ENCODE measurements at regions not wholly inside any gene's neighbourhood (a gene's known extent, or its start where the extent isn't known, plus 50 kb on each side); places are given as distances from the start of the nearest gene placed in this dataset.

DNA sequence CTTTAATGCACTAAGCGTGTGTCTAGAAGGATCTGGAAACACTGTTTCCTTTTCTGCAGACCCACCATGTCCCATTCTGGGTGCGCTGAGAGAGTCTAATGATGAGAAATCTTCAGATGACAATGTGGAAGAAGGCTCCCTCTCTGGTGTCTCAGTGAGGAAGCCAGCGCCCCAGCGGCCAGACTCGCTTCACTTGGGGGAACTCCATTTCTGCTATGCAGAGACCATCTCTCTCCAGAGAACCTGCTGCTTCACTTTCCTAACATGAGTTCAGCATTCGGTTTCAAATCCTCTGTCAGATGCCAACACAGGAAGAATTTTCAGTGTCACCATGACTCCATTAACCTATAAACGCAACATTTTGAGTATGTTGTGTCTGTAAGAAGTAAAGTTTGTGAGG, 121.8 kb downstream of the SYF2 start:
- peaks cover 10% of the 10 kb centered on the region for H3K9me3 ChIP-seq (ENCODE audit: control insufficient read depth, insufficient read depth, low read length)
- TF ChIP-seq EZH2phosphoT487 (IDR thresholded peaks at IDR 0.05; ENCODE audit: borderline replicate concordance, low read length) = no peak
- TF ChIP-seq, protein P1, sequence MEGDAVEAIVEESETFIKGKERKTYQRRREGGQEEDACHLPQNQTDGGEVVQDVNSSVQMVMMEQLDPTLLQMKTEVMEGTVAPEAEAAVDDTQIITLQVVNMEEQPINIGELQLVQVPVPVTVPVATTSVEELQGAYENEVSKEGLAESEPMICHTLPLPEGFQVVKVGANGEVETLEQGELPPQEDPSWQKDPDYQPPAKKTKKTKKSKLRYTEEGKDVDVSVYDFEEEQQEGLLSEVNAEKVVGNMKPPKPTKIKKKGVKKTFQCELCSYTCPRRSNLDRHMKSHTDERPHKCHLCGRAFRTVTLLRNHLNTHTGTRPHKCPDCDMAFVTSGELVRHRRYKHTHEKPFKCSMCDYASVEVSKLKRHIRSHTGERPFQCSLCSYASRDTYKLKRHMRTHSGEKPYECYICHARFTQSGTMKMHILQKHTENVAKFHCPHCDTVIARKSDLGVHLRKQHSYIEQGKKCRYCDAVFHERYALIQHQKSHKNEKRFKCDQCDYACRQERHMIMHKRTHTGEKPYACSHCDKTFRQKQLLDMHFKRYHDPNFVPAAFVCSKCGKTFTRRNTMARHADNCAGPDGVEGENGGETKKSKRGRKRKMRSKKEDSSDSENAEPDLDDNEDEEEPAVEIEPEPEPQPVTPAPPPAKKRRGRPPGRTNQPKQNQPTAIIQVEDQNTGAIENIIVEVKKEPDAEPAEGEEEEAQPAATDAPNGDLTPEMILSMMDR (IDR thresholded peaks at IDR 0.05; ENCODE audit: low read depth, low read length, poor library complexity, severe bottlenecking) = no peak
- no peak overlapping the region for H3K4me2 ChIP-seq (ENCODE audit: low read length)

DNA sequence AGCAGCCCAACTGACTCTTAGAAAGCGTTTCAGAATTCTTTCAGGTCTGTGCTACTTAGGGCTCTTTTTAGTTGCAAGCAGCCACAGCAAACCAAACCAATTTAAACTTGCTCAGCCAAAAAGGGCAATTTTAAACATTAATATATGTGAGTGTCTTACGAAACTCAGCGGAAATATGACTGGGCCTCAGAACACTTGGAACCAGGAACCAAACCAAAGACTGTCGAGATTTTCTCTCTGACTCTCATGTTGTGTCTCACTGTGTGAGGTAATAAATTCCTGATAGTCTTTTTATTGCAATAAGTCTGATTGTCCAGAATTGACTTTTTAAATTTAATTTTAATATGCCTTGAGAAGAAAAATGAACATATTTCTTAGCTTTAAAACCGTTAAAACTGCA, 122.3 kb downstream of the SYF2 start:
- Histone ChIP-seq H3K27ac (ENCODE audit: low read depth, low read length) (no peak overlapping the region), H4K20me1 (ENCODE audit: control insufficient read depth, insufficient read depth, low read depth, low read length) (no peaks in the 10 kb centered on the region), H3K36me3 (ENCODE audit: control insufficient read depth, low read length) (no peaks in the 10 kb centered on the region), H3K4me1 (ENCODE audit: control insufficient read depth, low read length) (peaks cover 8% of the 10 kb centered on the region), H3K79me2 (ENCODE audit: control insufficient read depth, low read length) (no peaks in the 10 kb centered on the region), H3F3A (ENCODE audit: control insufficient read depth, insufficient read depth) (no peaks in the 10 kb centered on the region), H3K9me3 (ENCODE audit: control insufficient read depth, insufficient read depth, low read length) (peaks cover 10% of the 10 kb centered on the region), H3K4me3 (ENCODE audit: low read length) (no peak overlapping the region), H3K4me2 (ENCODE audit: low read length) (no peak overlapping the region), H3K27me3 (ENCODE audit: control insufficient read depth, low read length) (peaks cover 8% of the 10 kb centered on the region), H3K9me2 (replicated peaks; ENCODE audit: control insufficient read depth, low read length) (no peaks in the 10 kb centered on the region)
- TF ChIP-seq, protein P1 (IDR thresholded peaks at IDR 0.05; ENCODE audit: low read depth, low read length, poor library complexity, severe bottlenecking) = no peak
- TF ChIP-seq EZH2phosphoT487 (IDR thresholded peaks at IDR 0.05; ENCODE audit: borderline replicate concordance, low read length) = no peak

More for the DNA sequence above, 121.8 kb downstream of the SYF2 start:
- no peak overlapping the region for H3K4me3 ChIP-seq (ENCODE audit: low read length)
- no peaks in the 10 kb centered on the region for H3F3A ChIP-seq (ENCODE audit: control insufficient read depth, insufficient read depth)
- peaks cover 11% of the 10 kb centered on the region for H3K27me3 ChIP-seq (ENCODE audit: control insufficient read depth, low read length)
- peaks cover 8% of the 10 kb centered on the region for H3K4me1 ChIP-seq (ENCODE audit: control insufficient read depth, low read length)
- no peaks in the 10 kb centered on the region for H3K36me3 ChIP-seq (ENCODE audit: control insufficient read depth, low read length)
- H3K27ac ChIP-seq (ENCODE audit: low read depth, low read length) = no peak overlapping the region
- H3K9me2 ChIP-seq (replicated peaks; ENCODE audit: control insufficient read depth, low read length) = no peaks in the 10 kb centered on the region
- no peaks in the 10 kb centered on the region for H4K20me1 ChIP-seq (ENCODE audit: control insufficient read depth, insufficient read depth, low read depth, low read length)
- no peaks in the 10 kb centered on the region for H3K79me2 ChIP-seq (ENCODE audit: control insufficient read depth, low read length)

DNA sequence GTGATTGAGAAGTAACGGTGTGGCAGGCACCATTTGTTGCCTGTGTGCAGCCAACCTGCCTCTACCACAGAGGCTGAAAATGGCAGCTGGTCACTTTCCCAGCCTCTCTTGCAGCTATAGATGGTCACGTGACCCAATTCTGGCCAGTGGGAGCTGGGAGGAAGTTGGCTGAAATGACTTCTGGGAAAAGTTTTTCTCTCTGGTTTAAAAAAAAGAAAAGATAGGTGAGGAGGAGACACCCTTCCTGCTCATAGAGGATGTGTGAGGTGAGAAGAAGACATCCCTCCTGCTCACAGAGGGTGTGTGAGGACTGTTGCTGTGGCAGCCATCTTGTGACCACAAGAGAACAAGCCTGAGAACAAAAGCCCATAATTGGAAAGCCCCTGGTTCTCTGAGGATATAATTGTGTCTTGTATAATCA, 122.8 kb downstream of the SYF2 start:
- Histone ChIP-seq H3K27ac (ENCODE audit: low read depth, low read length) (no peak overlapping the region), H3K79me2 (ENCODE audit: control insufficient read depth, low read length) (no peaks in the 10 kb centered on the region), H3K4me2 (ENCODE audit: low read length) (no peak overlapping the region), H3K4me1 (ENCODE audit: control insufficient read depth, low read length) (peaks cover 8% of the 10 kb centered on the region), H3K9me3 (ENCODE audit: control insufficient read depth, insufficient read depth, low read length) (peaks cover 10% of the 10 kb centered on the region), H3K27me3 (ENCODE audit: control insufficient read depth, low read length) (peaks cover 3% of the 10 kb centered on the region), H3K36me3 (ENCODE audit: control insufficient read depth, low read length) (no peaks in the 10 kb centered on the region), H3K9me2 (replicated peaks; ENCODE audit: control insufficient read depth, low read length) (no peaks in the 10 kb centered on the region), H4K20me1 (ENCODE audit: control insufficient read depth, insufficient read depth, low read depth, low read length) (no peaks in the 10 kb centered on the region), H3F3A (ENCODE audit: control insufficient read depth, insufficient read depth) (no peaks in the 10 kb centered on the region), H3K4me3 (ENCODE audit: low read length) (no peak overlapping the region)
- TF ChIP-seq, protein P1 (IDR thresholded peaks at IDR 0.05; ENCODE audit: low read depth, low read length, poor library complexity, severe bottlenecking) = no peak
- no peak for TF ChIP-seq EZH2phosphoT487 (IDR thresholded peaks at IDR 0.05; ENCODE audit: borderline replicate concordance, low read length)

Data from DOHH2 (cell line).